Liver (tissue), 8 donors: ENCODE measurements at regions not wholly inside any gene's neighbourhood (a gene's known extent, or its start where the extent isn't known, plus 50 kb on each side); places are given as distances from the start of the nearest gene placed in this dataset.
"Not testable (repeated sequence)": the region's sequence is repeated elsewhere in the genome, so short reads cannot be mapped to it uniquely, and the experiment has no call there.

Source experiments
- DNase-seq: peaks from one replicate; pipeline ENCODE4 v3.0.0-alpha.2; 2017; ENCODE audit warnings: low spot score
- H3K27ac ChIP-seq, 2 donors: one replicate each; pipeline ENCODE4 v1.7.0; 2013; ENCODE audit warnings: inconsistent platforms in 2 of 2, low read length in 2 of 2, control low read depth in 1 of 2, low read depth in 1 of 2, mild to moderate bottlenecking in 1 of 2
- H3K27me3 ChIP-seq, 4 donors: one replicate each; pipeline versions ENCODE4 v1.6.1 to v1.7.0; 2013; ENCODE audit warnings: low read length in 3 of 4, inconsistent platforms in 1 of 4, mild to moderate bottlenecking in 1 of 4, moderate library complexity in 1 of 4; ENCODE audit not compliant: control insufficient read depth in 4 of 4, insufficient read depth in 4 of 4
- H3K36me3 ChIP-seq, 4 donors: one replicate each; pipeline versions ENCODE4 v1.6.1 to v1.7.0; 2013; ENCODE audit warnings: low read length in 3 of 4, mild to moderate bottlenecking in 3 of 4, low read depth in 1 of 4, moderate library complexity in 1 of 4; ENCODE audit not compliant: control insufficient read depth in 4 of 4, insufficient read depth in 3 of 4
- H3K4me1 ChIP-seq, 4 donors: one replicate each; pipeline versions ENCODE4 v1.6.1 to v1.7.0; 2013; ENCODE audit warnings: low read length in 3 of 4, mild to moderate bottlenecking in 3 of 4, moderate library complexity in 1 of 4; ENCODE audit not compliant: control insufficient read depth in 4 of 4, insufficient read depth in 4 of 4
- H3K4me3 ChIP-seq, 3 donors: one replicate each; pipeline versions ENCODE4 v1.6.1 to v1.7.0; 2013; ENCODE audit warnings: low read length in 3 of 3, control low read depth in 1 of 3, low read depth in 1 of 3, mild to moderate bottlenecking in 1 of 3
- H3K9ac ChIP-seq, 2 donors: one replicate each; pipeline ENCODE4 v1.7.0; 2013; ENCODE audit warnings: low read length in 2 of 2, mild to moderate bottlenecking in 2 of 2, moderate library complexity in 2 of 2, control low read depth in 1 of 2, low read depth in 1 of 2
- H3K9me3 ChIP-seq, 4 donors: one replicate each; pipeline versions ENCODE4 v1.6.1 to v1.7.0; 2013; ENCODE audit warnings: low read length in 3 of 4; ENCODE audit not compliant: control insufficient read depth in 4 of 4
- ATF3 ChIP-seq: IDR thresholded peaks from 2 replicates; pipeline ENCODE4 v1.6.1; 2016; ENCODE audit warnings: antibody characterized with exemption
- CTCF ChIP-seq: fragments of 150-350 bp; IDR thresholded peaks from 2 replicates; pipeline ENCODE4 v1.5.1; 2017; ENCODE audit warnings: improper control_type of control experiment, low read depth, low read length; ENCODE audit not compliant: missing input control
- FOXA1 ChIP-seq: IDR thresholded peaks from 2 replicates; pipeline ENCODE4 v1.6.1; 2016; ENCODE audit warnings: antibody characterized with exemption
- FOXA2 ChIP-seq: IDR thresholded peaks from 2 replicates; pipeline ENCODE4 v1.6.1; 2016; ENCODE audit warnings: antibody characterized with exemption
- GABPA ChIP-seq, 2 donors: IDR thresholded peaks in 1 of 2; conservative IDR thresholded peaks in 1 of 2; 2 replicates each; pipeline ENCODE4 v1.6.1; 2016; ENCODE audit warnings: antibody characterized with exemption in 2 of 2, mild to moderate bottlenecking in 1 of 2, moderate library complexity in 1 of 2
- HNF4A ChIP-seq, 2 donors: conservative IDR thresholded peaks; 2 replicates each; pipeline ENCODE4 v1.6.1; 2016; ENCODE audit warnings: antibody characterized with exemption in 2 of 2, mild to moderate bottlenecking in 2 of 2
- JUND ChIP-seq, 2 donors: IDR thresholded peaks; 2 replicates each; pipeline ENCODE4 v1.6.1; 2016; ENCODE audit warnings: antibody characterized with exemption in 2 of 2
- MAX ChIP-seq: IDR thresholded peaks from 2 replicates; pipeline ENCODE4 v1.6.1; 2016; ENCODE audit warnings: antibody characterized with exemption
- NR2F2 ChIP-seq: IDR thresholded peaks from 2 replicates; pipeline ENCODE4 v1.6.1; 2016; ENCODE audit warnings: antibody characterized with exemption
- RAD21 ChIP-seq, 2 donors: IDR thresholded peaks; 2 replicates each; pipeline ENCODE4 v1.6.1; 2016; ENCODE audit warnings: antibody characterized with exemption in 2 of 2, mild to moderate bottlenecking in 2 of 2
- REST ChIP-seq: IDR thresholded peaks from 2 replicates; pipeline ENCODE4 v1.6.1; 2016; ENCODE audit warnings: antibody characterized with exemption, mild to moderate bottlenecking
- SP1 ChIP-seq: IDR thresholded peaks from 2 replicates; pipeline ENCODE4 v1.6.1; 2018; ENCODE audit warnings: antibody characterized with exemption, mild to moderate bottlenecking
- TAF1 ChIP-seq: conservative IDR thresholded peaks from 2 replicates; pipeline ENCODE4 v1.6.1; 2016; ENCODE audit warnings: antibody characterized with exemption, mild to moderate bottlenecking
- YY1 ChIP-seq: IDR thresholded peaks from 2 replicates; pipeline ENCODE4 v1.6.1; 2016; ENCODE audit warnings: antibody characterized with exemption, mild to moderate bottlenecking
- WGBS: extraction: QIAGEN DNeasy Blood & Tissue Kit; methylation state at CpG from one replicate; pipeline ENCODE4 v1.1.7; 2013; 5-methylcytosine and 5-hydroxymethylcytosine counted together
- donor health status: healthy.
- donor health status: healthy.
- donor health status: healthy.
- donor health status: healthy.
- donor health status: healthy.

GRCh38 chr13:24943136-24943535 is 152.8 kb upstream of the PABPC3 start:
- Histone ChIP-seq H3K36me3 (no peaks in the 10 kb centered on the region), H3K4me3 (no peak overlapping the region), H3K4me1 (no peaks in the 10 kb centered on the region), H3K27me3 (no peaks in the 10 kb centered on the region), H3K27ac (no peak overlapping the region), H3K9me3 (no peaks in the 10 kb centered on the region), H3K9ac (no peak overlapping the region)
- no peak for DNase-seq
- TF ChIP-seq JUND (IDR thresholded peaks at IDR 0.05): no peak
- no peak for TF ChIP-seq YY1
- no peak for TF ChIP-seq REST
- no peak for TF ChIP-seq MAX
- no peak for TF ChIP-seq FOXA2
- no peak for TF ChIP-seq NR2F2
- no peak for TF ChIP-seq HNF4A (conservative IDR thresholded peaks at IDR 0.05)
- TF ChIP-seq ATF3: no peak
- TF ChIP-seq CTCF: no peak
- no peak for TF ChIP-seq SP1
- TF ChIP-seq GABPA (IDR thresholded peaks at IDR 0.05 in 1 of 2, conservative IDR thresholded peaks at IDR 0.05 in 1 of 2): no peak
- TF ChIP-seq RAD21 (IDR thresholded peaks at IDR 0.05): no peak
- no peak for TF ChIP-seq TAF1
- TF ChIP-seq FOXA1: no peak
- 81% methylated on average over 6 of the region's 6 CpGs for WGBS

- H3K27ac ChIP-seq, H3K27me3 ChIP-seq, H3K4me3 ChIP-seq, H3K9ac ChIP-seq, H3K4me1 ChIP-seq, H3K9me3 ChIP-seq, H3K36me3 ChIP-seq, DNase-seq: not testable (repeated sequence)
- 74% methylated on average over 4 of the region's 4 CpGs for WGBS
Observed at GRCh38 chr13:24944073-24944472, 151.9 kb upstream of the PABPC3 start.

- not testable (repeated sequence) for H3K4me1 ChIP-seq, H3K4me3 ChIP-seq, H3K27me3 ChIP-seq, H3K9ac ChIP-seq, H3K27ac ChIP-seq, DNase-seq, H3K36me3 ChIP-seq, H3K9me3 ChIP-seq
- 92% methylated on average over 2 of the region's 2 CpGs for WGBS
Observed at GRCh38 chr13:24948977-24949376, 147.0 kb upstream of the PABPC3 start.

- H3K27me3 ChIP-seq, H3K9ac ChIP-seq, H3K36me3 ChIP-seq, H3K27ac ChIP-seq, H3K9me3 ChIP-seq, H3K4me1 ChIP-seq, H3K4me3 ChIP-seq, DNase-seq: not testable (repeated sequence)
Observed at GRCh38 chr13:24950611-24951010, 145.3 kb upstream of the PABPC3 start.

- H3K36me3 ChIP-seq, DNase-seq, H3K27me3 ChIP-seq, H3K4me1 ChIP-seq, H3K27ac ChIP-seq, H3K9me3 ChIP-seq: not testable (repeated sequence)
- Histone ChIP-seq H3K9ac (peak overlapping the region in 1 of 2 donors; percentile 22), H3K4me3 (peak overlapping the region in 1 of 3 donors; percentile 17)
- 17% methylated on average over 5 of the region's 5 CpGs for WGBS
Observed at GRCh38 chr13:24967970-24968369, 128.0 kb upstream of the PABPC3 start.
